B cell (primary cell): ENCODE measurements at regions not wholly inside any gene's neighbourhood (a gene's known extent, or its start where the extent isn't known, plus 50 kb on each side); places are given as distances from the start of the nearest gene placed in this dataset.

ENCODE experiments used
- ATAC-seq: fragments of 200-7000 bp; cut with Tn5 transposase; one replicate; pipeline ENCODE4 v1.10.0; 2021; ENCODE audit warnings: low read depth, mild to moderate bottlenecking, moderate number of reproducible peaks, moderate library complexity
- CTCF ChIA-PET: fragments of 350-600 bp; sonication (Branson Sonifier 250); formaldehyde crosslinking; loops from one replicate; lab custom pipeline; 2021; ENCODE audit warnings: antibody characterized with exemption, inconsistent platforms; lab: Charles Lee
- POLR2A ChIA-PET: fragments of 350-600 bp; sonication (Branson Sonifier 250); formaldehyde crosslinking; loops from one replicate; lab custom pipeline; 2021; ENCODE audit warnings: antibody characterized with exemption; lab: Charles Lee
- DNase-seq: peaks from one replicate; pipeline ENCODE4 v3.0.0; 2013
- H2AFZ ChIP-seq: 2 replicates; pipeline ENCODE4 v1.6.1; 2012; ENCODE audit warnings: mild to moderate bottlenecking, low read depth, low read length; ENCODE audit not compliant: insufficient read depth, poor library complexity, severe bottlenecking
- H3K27ac ChIP-seq, 2 donors: 1 replicate in 1 of 2; 2 replicates in 1 of 2; pipeline ENCODE4 v1.5.1; 2012 to 2013; ENCODE audit warnings: low read length in 2 of 2, mild to moderate bottlenecking in 2 of 2, moderate library complexity in 1 of 2
- H3K27me3 ChIP-seq, 4 experiments: fragments of 200-600 bp in 1 of 4; sonication (generic) in 1 of 4; replicated peaks in 1 of 4; 1 replicate in 2 of 4; 2 replicates in 2 of 4; pipeline versions ENCODE4 v1.6.1 to v1.7.0; 2013 to 2016; ENCODE audit warnings: low read length in 3 of 4, mild to moderate bottlenecking in 2 of 4, mixed read lengths in 1 of 4, moderate library complexity in 1 of 4; ENCODE audit not compliant: insufficient read depth in 4 of 4, control insufficient read depth in 3 of 4; ENCODE audit errors: control extremely low read depth in 1 of 4
- H3K36me3 ChIP-seq, 2 experiments: replicated peaks in 1 of 2; 1 replicate in 1 of 2; 2 replicates in 1 of 2; pipeline versions ENCODE4 v1.6.1 to v1.7.1; 2013; ENCODE audit warnings: low read length in 1 of 2; ENCODE audit not compliant: insufficient read depth in 2 of 2, control insufficient read depth in 1 of 2; ENCODE audit errors: control extremely low read depth in 1 of 2, extremely low read depth in 1 of 2
- H3K4me1 ChIP-seq, 2 donors: fragments of 200-600 bp in 1 of 2; sonication (generic) in 1 of 2; 1 replicate in 1 of 2; 2 replicates in 1 of 2; pipeline versions ENCODE4 v1.5.1 to v1.6.1; 2013 to 2017; ENCODE audit warnings: low read length in 2 of 2; ENCODE audit not compliant: control insufficient read depth in 2 of 2, insufficient read depth in 2 of 2
- H3K4me2 ChIP-seq: replicated peaks from 2 replicates; pipeline ENCODE3; 2012; ENCODE audit warnings: mild to moderate bottlenecking, low read depth, low read length; ENCODE audit not compliant: poor library complexity, severe bottlenecking
- H3K4me3 ChIP-seq, 5 experiments: fragments of 200-600 bp in 1 of 5; sonication (generic) in 1 of 5; 1 replicate in 3 of 5; 2 replicates in 2 of 5; pipeline versions ENCODE4 v1.5.1 to v1.7.0; 2011 to 2016; ENCODE audit warnings: low read length in 4 of 5, mild to moderate bottlenecking in 4 of 5, low read depth in 2 of 5, control low read depth in 1 of 5, moderate library complexity in 1 of 5; ENCODE audit not compliant: insufficient read depth in 1 of 5; ENCODE audit errors: control extremely low read depth in 1 of 5, extremely low read depth in 1 of 5
- H3K79me2 ChIP-seq: fragments of 200-600 bp; sonication (generic); one replicate; pipeline ENCODE4 v1.6.0; 2016; ENCODE audit warnings: low read length; ENCODE audit not compliant: control insufficient read depth, insufficient read depth
- H3K9ac ChIP-seq: fragments of 200-600 bp; sonication (generic); 2 replicates; pipeline ENCODE4 v1.6.1; 2017; ENCODE audit warnings: mild to moderate bottlenecking, low read length, moderate library complexity
- H3K9me3 ChIP-seq, 3 donors: one replicate each; pipeline versions ENCODE4 v1.6.1 to v1.7.1; 2013; ENCODE audit warnings: low read length in 2 of 3; ENCODE audit not compliant: control insufficient read depth in 2 of 3, insufficient read depth in 1 of 3; ENCODE audit errors: control extremely low read depth in 1 of 3
- H4K20me1 ChIP-seq: 2 replicates; pipeline ENCODE4 v1.6.0; 2012; ENCODE audit warnings: mild to moderate bottlenecking, low read length; ENCODE audit not compliant: insufficient read depth, control insufficient read depth, poor library complexity, severe bottlenecking
- H3K27ac Mint-ChIP-seq: one replicate; pipeline ENCODE4 v1.8.0; 2021; ENCODE audit warnings: mixed read lengths
- H3K27me3 Mint-ChIP-seq: one replicate; pipeline ENCODE4 v1.8.0; 2021; ENCODE audit warnings: mixed read lengths
- H3K4me1 Mint-ChIP-seq: one replicate; pipeline ENCODE4 v1.8.0; 2021; ENCODE audit warnings: mixed read lengths
- H3K4me3 Mint-ChIP-seq: one replicate; pipeline ENCODE4 v1.8.0; 2021; ENCODE audit warnings: mixed read lengths
- H3K9me3 Mint-ChIP-seq: one replicate; pipeline ENCODE4 v1.8.0; 2022; ENCODE audit warnings: mixed read lengths; ENCODE audit not compliant: insufficient read depth
- EZH2 ChIP-seq: IDR thresholded peaks from 2 replicates; pipeline ENCODE4 v1.6.1; 2012; ENCODE audit warnings: borderline replicate concordance, low read depth, mild to moderate bottlenecking, moderate library complexity, low read length; ENCODE audit not compliant: insufficient read depth, poor library complexity, severe bottlenecking
- WGBS: methylation state at CpG from one replicate; pipeline ENCODE4 v1.1.5; 2013; ENCODE audit warnings: missing lambda C conversion rate; ENCODE audit not compliant: insufficient coverage; 5-methylcytosine and 5-hydroxymethylcytosine counted together
- intact Hi-C: fragments of 100-400 bp; cut with micrococcal nuclease; formaldehyde crosslinking; loops from one replicate; pipeline ENCODE4 v1.10.0; 2022
- TF ChIP-seq, protein P1 (sequence below): fragments of 200-600 bp; IDR thresholded peaks from one replicate; pipeline ENCODE4 v1.8.0; 2022; ENCODE audit warnings: antibody characterized with exemption, mild to moderate bottlenecking

DNA sequence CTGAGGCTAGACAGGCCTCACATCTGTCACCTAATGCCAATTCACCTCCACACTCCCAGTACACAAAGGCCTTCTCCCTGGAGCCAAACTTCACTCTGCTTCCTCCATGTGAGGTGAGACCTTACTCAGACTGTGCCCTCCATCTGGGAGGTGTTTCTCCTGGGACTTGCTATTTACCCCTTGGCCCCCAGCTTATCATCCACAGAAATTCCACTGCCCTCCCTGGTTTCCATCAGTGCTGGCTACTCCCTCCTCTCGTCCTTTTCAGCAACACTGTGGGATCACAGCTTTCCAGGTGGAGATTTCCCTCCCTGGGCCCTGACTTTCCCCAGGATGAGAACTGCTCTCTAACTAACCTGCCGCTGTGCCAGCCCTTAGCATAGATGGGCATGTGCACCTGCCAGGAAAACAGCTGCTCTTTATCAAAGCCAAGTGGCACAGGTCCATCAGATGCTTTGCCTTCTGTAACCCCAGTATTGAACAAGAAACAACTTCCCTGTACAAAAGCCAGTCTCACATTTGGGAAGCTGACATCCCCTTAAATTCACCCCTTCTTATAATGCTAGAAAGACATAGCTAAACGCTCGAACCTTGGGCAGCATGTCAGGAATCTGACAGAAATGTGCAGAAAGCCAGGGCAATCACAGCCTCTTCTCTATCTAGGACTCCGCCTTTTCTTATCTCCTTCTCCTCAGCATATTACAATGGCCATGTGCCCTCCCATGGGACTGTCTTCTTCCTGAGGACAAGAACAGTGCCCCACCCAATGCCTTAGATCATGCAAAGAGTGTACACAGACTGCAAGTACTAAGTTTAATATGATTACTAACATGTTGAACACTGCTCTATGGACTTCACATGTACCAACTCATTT, 535.5 kb upstream of the ID2 start:
- no peaks in the 10 kb centered on the region for H3K36me3 ChIP-seq
- no peak overlapping the region for H3K9ac ChIP-seq
- no peak overlapping the region for H3K4me2 ChIP-seq
- no peak overlapping the region for H3K4me3 Mint-ChIP-seq
- DNase-seq (no peak), ATAC-seq (no peak)
- ChIA-PET POLR2A (no interaction called here), CTCF (no interaction called here)
- peaks cover 0 to 11% (median 7%) of the 10 kb centered on the region in 4 experiments for H3K27me3 ChIP-seq
- no peaks in the 10 kb centered on the region for H3K4me1 Mint-ChIP-seq
- H3K27ac ChIP-seq: no peak overlapping the region
- no peaks in the 10 kb centered on the region for H3K9me3 ChIP-seq
- no peaks in the 10 kb centered on the region for H3K4me1 ChIP-seq
- no peaks in the 10 kb centered on the region for H3K9me3 Mint-ChIP-seq
- 100% methylated on average over 5 of the region's 5 CpGs for WGBS
- peaks cover 41% of the 10 kb centered on the region for H3K27me3 Mint-ChIP-seq
- TF ChIP-seq EZH2: no peak
- TF ChIP-seq, protein P1, sequence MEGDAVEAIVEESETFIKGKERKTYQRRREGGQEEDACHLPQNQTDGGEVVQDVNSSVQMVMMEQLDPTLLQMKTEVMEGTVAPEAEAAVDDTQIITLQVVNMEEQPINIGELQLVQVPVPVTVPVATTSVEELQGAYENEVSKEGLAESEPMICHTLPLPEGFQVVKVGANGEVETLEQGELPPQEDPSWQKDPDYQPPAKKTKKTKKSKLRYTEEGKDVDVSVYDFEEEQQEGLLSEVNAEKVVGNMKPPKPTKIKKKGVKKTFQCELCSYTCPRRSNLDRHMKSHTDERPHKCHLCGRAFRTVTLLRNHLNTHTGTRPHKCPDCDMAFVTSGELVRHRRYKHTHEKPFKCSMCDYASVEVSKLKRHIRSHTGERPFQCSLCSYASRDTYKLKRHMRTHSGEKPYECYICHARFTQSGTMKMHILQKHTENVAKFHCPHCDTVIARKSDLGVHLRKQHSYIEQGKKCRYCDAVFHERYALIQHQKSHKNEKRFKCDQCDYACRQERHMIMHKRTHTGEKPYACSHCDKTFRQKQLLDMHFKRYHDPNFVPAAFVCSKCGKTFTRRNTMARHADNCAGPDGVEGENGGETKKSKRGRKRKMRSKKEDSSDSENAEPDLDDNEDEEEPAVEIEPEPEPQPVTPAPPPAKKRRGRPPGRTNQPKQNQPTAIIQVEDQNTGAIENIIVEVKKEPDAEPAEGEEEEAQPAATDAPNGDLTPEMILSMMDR: no peak
- H3K79me2 ChIP-seq: no peaks in the 10 kb centered on the region
- no peaks in the 10 kb centered on the region for H4K20me1 ChIP-seq
- intact Hi-C loops: no loop called here
- H3K4me3 ChIP-seq: no peak overlapping the region
- no peak overlapping the region for H2AFZ ChIP-seq
- H3K27ac Mint-ChIP-seq: no peak overlapping the region

DNA sequence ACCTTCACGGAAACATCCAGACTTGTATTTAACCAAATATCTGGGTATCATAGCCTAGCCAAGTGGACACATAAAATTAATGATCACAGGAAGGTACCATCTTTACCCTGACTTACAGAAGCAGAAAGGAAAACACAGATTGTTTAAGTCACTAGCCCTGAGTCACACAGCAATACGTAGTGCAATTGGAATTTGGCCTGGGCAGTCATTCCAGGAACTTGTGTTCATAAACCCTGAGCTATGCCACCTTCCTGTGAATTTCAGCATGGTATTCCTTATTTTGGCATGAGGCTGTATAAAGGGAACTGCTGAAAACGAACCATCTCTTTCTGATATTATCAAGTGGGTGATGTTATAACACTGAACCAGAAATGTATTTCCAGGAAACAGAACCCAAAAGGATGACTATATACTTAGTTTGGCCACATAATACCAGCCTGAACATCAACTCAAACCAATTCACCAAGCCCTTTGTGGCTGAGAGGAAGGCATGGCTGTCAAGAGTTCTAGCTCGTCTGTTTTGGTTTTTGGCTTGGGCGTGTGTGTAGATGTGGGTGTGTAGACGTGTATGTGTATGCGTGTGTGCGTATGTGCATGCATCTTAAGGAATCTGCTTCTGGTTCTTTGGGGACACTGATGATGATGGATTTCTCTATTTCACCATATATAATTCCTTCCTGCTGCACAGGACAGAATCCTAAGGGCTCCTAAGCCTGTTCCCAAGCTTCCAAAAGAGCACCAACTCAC, 533.4 kb upstream of the ID2 start:
- Histone ChIP-seq H4K20me1 (no peaks in the 10 kb centered on the region), H3K9ac (no peak overlapping the region), H3K4me2 (no peak overlapping the region), H3K4me3 (no peak overlapping the region), H3K27me3 (peaks cover 0 to 15% (median 10%) of the 10 kb centered on the region in 4 experiments), H3K27ac (no peak overlapping the region), H2AFZ (no peak overlapping the region), H3K4me1 (peaks cover 10 to 12% of the 10 kb centered on the region in 2 donors), H3K79me2 (no peaks in the 10 kb centered on the region), H3K36me3 (no peaks in the 10 kb centered on the region), H3K9me3 (no peaks in the 10 kb centered on the region)
- WGBS: 88% methylated on average over 2 of the region's 8 CpGs
- no peak for ATAC-seq
- intact Hi-C loops: no loop called here
- CTCF ChIA-PET: no interaction called here
- Mint-ChIP-seq H3K27ac (no peak overlapping the region), H3K27me3 (peaks cover 44% of the 10 kb centered on the region), H3K4me3 (no peak overlapping the region), H3K4me1 (peaks cover 12% of the 10 kb centered on the region), H3K9me3 (no peaks in the 10 kb centered on the region)
- POLR2A ChIA-PET: no interaction called here
- no peak for DNase-seq
- TF ChIP-seq, protein P1: no peak
- no peak for TF ChIP-seq EZH2
